Activated B cell treated with CpG ODN at 0.5 μM for 24 hours (primary cell): ENCODE measurements at regions not wholly inside any gene's neighbourhood (a gene's known extent, or its start where the extent isn't known, plus 50 kb on each side); places are given as distances from the start of the nearest gene placed in this dataset.

Experiments used
- ATAC-seq: fragments of 200-7000 bp; cut with Tn5 transposase; one replicate; pipeline ENCODE4 v1.10.0; 2021; ENCODE audit warnings: low read depth, mild to moderate bottlenecking, moderate library complexity
- CTCF ChIA-PET: fragments of 350-600 bp; sonication (Branson Sonifier 250); formaldehyde crosslinking; loops from one replicate; lab custom pipeline; 2021; ENCODE audit warnings: antibody characterized with exemption; lab: Charles Lee
- POLR2A ChIA-PET: fragments of 350-600 bp; sonication (Branson Sonifier 250); formaldehyde crosslinking; loops from one replicate; lab custom pipeline; 2021; ENCODE audit warnings: antibody characterized with exemption; lab: Charles Lee
- DNase-seq: peaks from one replicate; pipeline ENCODE4 v3.0.0; 2022
- H3K27ac Mint-ChIP-seq: one replicate; pipeline ENCODE4 v1.8.0; 2020; ENCODE audit warnings: mixed read lengths
- H3K27me3 Mint-ChIP-seq: one replicate; pipeline ENCODE4 v1.8.0; 2021; ENCODE audit warnings: mixed read lengths
- H3K36me3 Mint-ChIP-seq: one replicate; pipeline ENCODE4 v1.8.0; 2021; ENCODE audit warnings: low read depth, mixed read lengths
- H3K4me1 Mint-ChIP-seq: one replicate; pipeline ENCODE4 v1.8.0; 2021; ENCODE audit warnings: mixed read lengths
- H3K4me3 Mint-ChIP-seq: one replicate; pipeline ENCODE4 v1.8.0; 2020; ENCODE audit warnings: mild to moderate bottlenecking, mixed read lengths
- H3K9me3 Mint-ChIP-seq: one replicate; pipeline ENCODE4 v1.8.0; 2020; ENCODE audit warnings: mixed read lengths
- intact Hi-C: fragments of 100-400 bp; cut with micrococcal nuclease; formaldehyde crosslinking; loops from one replicate; pipeline ENCODE4 v1.15.1; 2024
- TF ChIP-seq, protein P1 (sequence below): fragments of 200-600 bp; IDR thresholded peaks from one replicate; pipeline ENCODE4 v1.8.0; 2022; ENCODE audit warnings: antibody characterized with exemption, mild to moderate bottlenecking

DNA sequence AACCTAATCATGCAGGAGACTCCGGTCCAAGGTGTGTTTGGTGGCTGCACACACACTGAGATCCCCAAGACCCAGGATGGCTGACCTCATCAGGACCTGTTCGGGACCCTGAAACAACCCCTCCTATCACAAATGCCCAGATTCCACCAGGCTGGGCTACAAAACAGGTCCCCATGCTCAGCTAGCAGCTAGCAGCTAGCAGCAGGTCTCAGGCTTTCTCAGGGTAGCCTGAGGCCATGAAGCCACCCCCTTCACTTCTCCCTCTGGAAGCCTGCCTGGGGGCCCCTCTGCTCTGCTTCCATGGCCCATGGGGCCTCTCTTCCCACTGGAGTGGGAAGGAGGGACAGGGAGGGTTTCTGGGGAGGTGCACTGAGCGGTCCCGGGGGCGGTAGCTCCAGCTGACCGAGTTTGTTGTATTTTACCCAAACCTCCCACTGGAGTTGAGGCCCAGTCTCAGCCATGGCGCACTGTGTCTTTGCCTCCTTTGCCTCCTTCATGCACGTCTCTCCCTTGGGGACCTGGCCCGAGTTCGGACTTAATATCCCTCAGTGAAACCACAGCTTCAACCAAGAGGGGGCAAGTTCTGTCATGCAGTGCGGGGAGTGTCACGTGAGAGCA, 95.1 kb upstream of the GPR26 start:
- POLR2A ChIA-PET = no interaction called here
- Mint-ChIP-seq H3K4me3 (no peak overlapping the region), H3K27me3 (peaks cover 58% of the 10 kb centered on the region), H3K9me3 (peaks cover 3% of the 10 kb centered on the region), H3K27ac (no peak overlapping the region), H3K36me3 (no peaks in the 10 kb centered on the region), H3K4me1 (no peaks in the 10 kb centered on the region)
- CTCF ChIA-PET = no interaction called here
- TF ChIP-seq, protein P1, sequence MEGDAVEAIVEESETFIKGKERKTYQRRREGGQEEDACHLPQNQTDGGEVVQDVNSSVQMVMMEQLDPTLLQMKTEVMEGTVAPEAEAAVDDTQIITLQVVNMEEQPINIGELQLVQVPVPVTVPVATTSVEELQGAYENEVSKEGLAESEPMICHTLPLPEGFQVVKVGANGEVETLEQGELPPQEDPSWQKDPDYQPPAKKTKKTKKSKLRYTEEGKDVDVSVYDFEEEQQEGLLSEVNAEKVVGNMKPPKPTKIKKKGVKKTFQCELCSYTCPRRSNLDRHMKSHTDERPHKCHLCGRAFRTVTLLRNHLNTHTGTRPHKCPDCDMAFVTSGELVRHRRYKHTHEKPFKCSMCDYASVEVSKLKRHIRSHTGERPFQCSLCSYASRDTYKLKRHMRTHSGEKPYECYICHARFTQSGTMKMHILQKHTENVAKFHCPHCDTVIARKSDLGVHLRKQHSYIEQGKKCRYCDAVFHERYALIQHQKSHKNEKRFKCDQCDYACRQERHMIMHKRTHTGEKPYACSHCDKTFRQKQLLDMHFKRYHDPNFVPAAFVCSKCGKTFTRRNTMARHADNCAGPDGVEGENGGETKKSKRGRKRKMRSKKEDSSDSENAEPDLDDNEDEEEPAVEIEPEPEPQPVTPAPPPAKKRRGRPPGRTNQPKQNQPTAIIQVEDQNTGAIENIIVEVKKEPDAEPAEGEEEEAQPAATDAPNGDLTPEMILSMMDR = no peak
- no peak for DNase-seq
- intact Hi-C loops = no loop called here
- no peak for ATAC-seq

DNA sequence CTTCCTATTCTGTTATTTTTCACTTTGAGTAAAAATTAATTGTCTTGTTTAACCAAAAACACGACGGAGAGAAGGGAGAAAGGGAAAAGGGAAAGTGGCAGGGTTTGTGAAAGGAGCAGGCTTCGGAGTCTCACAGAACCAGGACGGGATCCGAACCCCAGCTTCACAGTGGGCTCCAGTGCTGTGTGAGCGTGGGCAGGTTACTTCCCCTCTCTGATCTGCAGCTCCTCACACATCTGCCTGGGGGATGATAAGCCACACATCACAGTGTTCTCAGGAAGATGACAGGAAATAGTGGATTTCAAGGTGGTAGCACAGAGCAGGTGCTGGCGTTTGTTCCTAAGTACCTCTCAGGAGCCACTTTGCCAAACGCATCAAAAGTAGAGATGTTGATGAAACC, 94.2 kb upstream of the GPR26 start:
- H3K4me3 Mint-ChIP-seq = no peak overlapping the region
- intact Hi-C loops = no loop called here
- TF ChIP-seq, protein P1 = no peak
- H3K36me3 Mint-ChIP-seq = no peaks in the 10 kb centered on the region
- DNase-seq (no peak), ATAC-seq (no peak)
- ChIA-PET POLR2A (no interaction called here), CTCF (no interaction called here)
- H3K4me1 Mint-ChIP-seq = no peaks in the 10 kb centered on the region
- H3K27ac Mint-ChIP-seq = no peak overlapping the region
- peaks cover 3% of the 10 kb centered on the region for H3K9me3 Mint-ChIP-seq
- peaks cover 53% of the 10 kb centered on the region for H3K27me3 Mint-ChIP-seq

DNA sequence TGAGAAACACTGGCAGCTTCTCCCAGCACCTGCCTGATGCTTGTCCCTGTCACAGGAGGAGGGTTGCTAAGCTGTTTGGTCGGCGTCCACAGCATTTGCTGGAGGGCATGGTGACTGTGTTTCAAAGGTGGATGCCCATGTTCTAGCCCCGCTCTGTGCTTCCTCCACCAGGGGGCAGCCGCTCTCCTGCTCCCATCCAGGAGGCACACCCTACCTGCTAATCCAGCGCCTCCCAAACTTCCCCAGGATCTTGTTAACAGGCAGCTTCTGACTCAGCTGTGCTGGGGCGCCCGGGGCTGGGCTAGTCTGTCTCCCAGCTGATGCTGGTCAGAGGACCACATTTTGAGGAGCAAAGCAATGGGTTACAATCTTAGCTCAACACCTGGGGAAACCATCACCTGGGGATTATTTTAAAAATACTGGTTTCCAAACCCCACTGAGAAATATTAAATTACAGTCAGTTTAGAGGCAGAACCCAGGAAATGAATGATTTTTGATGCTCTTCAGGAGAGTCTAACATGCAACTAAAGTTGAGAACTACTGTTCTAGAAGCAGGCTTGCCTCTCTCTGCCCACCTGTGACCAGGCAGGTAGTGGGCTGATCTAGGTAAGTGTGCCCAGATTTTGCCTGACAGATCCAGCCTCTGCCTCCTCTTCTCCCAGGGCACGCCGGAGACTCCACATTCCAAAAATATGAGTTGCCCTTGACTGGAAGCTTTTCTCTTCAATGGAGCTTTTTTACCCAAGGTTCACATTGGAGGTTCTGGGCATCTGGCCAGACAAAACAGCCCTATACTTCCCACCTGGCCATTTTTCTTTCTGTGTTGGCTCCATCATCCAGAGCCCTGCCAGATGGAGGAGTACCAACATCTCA, 92.7 kb upstream of the GPR26 start:
- Mint-ChIP-seq H3K9me3 (peaks cover 3% of the 10 kb centered on the region), H3K4me3 (no peak overlapping the region), H3K4me1 (no peaks in the 10 kb centered on the region), H3K36me3 (no peaks in the 10 kb centered on the region), H3K27ac (no peak overlapping the region), H3K27me3 (peaks cover 43% of the 10 kb centered on the region)
- ATAC-seq (no peak), DNase-seq (no peak)
- POLR2A ChIA-PET = no interaction called here
- intact Hi-C loops = no loop called here
- CTCF ChIA-PET = interaction anchor here (0.6 to 0.9 kb wide), 2 partner anchors 9 to 33 kb away, joined by 3 to 4 read pairs; no protein-coding TSS in a partner anchor
- TF ChIP-seq, protein P1 = no peak

DNA sequence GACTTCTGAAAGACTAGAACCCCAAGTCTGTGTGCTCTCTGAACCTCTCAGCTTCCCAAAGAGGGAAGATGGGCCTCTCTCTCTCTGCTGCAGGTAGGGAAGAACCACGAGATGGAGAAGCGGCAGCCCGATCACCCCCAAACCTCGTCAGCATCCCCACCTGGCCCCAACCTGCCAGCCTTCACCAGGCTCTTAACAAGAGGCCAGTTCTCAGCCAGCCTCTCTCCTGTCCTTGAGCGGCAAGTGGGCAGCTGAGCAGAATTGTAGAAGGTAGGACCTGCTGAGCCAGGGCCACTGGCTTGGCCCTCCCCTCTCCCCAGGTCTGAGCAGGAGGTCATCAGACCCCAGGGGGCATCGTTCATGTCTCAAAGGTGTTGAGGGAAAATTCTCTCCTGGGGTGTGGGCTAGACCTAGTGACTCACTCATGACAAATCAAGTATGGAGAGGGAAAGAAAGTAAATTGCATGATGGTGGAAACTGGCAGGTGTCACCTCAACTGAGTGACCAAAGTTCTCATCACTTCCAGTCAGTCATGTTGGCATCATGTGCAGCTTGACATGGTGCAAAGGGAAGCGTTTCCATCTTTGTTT, 92.0 kb upstream of the GPR26 start:
- DNase-seq (no peak), ATAC-seq (no peak)
- Mint-ChIP-seq H3K27ac (no peak overlapping the region), H3K4me1 (no peaks in the 10 kb centered on the region), H3K4me3 (no peak overlapping the region), H3K36me3 (no peaks in the 10 kb centered on the region), H3K27me3 (peaks cover 41% of the 10 kb centered on the region), H3K9me3 (peaks cover 3% of the 10 kb centered on the region)
- CTCF ChIA-PET = interaction anchor here (0.6 kb wide), 1 partner anchor 33 kb away, joined by 3 read pairs; no protein-coding TSS in a partner anchor
- POLR2A ChIA-PET = no interaction called here
- TF ChIP-seq, protein P1 = no peak
- intact Hi-C loops = no loop called here

DNA sequence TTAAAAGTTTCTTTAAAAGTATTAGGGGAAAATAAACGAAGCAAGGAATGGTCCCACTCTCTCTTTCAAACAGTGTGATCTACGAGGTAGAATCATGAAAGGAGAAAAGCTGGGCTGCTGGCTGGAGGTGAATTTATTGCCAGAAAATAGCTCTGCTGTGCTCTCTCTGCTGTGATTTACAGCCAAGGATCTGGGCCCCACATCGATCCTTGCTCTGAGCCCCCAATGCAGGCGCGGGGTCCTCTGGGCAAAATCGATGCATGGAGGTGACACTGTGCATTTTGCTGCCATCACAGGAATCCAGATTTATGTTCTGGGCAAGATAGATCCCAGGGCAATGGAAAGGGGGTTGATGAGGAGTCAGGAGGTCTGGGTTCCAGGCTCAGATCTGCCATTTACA, 91.0 kb upstream of the GPR26 start:
- TF ChIP-seq, protein P1 = no peak
- Mint-ChIP-seq H3K27me3 (peaks cover 45% of the 10 kb centered on the region), H3K36me3 (no peaks in the 10 kb centered on the region)

More for the DNA sequence above, 91.0 kb upstream of the GPR26 start:
- ATAC-seq (no peak), DNase-seq (no peak)
- Mint-ChIP-seq H3K27ac (no peak overlapping the region), H3K4me1 (no peaks in the 10 kb centered on the region), H3K9me3 (peaks cover 3% of the 10 kb centered on the region), H3K4me3 (no peak overlapping the region)
- ChIA-PET POLR2A (no interaction called here), CTCF (no interaction called here)
- intact Hi-C loops = no loop called here
